ENCODE measurements at regions not wholly inside any gene's neighbourhood (a gene's known extent, or its start where the extent isn't known, plus 50 kb on each side); places are given as distances from the start of the nearest gene placed in this dataset.

DNA sequence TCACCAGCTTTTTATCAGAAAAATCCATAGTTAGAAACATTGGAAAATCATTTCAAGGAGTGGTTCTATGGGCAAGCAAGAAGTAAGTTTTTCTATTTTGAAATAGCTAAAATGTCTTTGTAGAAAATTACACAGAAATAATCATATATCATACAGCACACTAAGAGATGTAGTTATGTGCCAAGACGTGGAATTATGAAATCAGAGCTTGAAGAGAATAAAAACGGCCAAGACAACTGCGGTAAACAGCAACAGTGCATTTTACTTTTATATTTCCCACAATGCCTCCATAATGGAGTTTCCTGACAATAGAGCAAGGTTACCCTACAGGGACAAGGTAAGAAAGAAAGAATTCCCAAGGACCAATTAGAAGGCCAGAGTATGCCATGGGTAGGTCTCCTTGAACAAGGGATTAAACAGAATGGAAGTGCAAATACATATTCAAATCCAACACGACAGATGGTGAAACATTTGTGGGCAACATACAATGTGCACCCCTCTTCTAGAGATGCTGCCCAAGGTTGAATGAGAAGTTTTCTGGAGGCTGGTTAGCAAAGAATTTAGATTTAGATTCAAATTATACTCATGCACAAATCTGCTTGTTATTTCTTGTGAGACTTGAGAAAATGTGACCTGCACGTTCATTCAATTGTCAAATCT is 76.1 kb upstream of the BTG1 start:
- H2BK15ac ChIP-seq (ENCODE audit: low read depth, poor library complexity, severe bottlenecking), result no peak overlapping the region
- H4K91ac ChIP-seq (ENCODE audit: low read length), result no peak overlapping the region
- H4K8ac ChIP-seq (ENCODE audit: low read length), result no peak overlapping the region
- H2AFZ ChIP-seq (ENCODE audit: low read depth, low read length), result no peak overlapping the region
- WGBS, result 94% methylated on average over 3 of the region's 5 CpGs
- H2AK5ac ChIP-seq (ENCODE audit: low read length, severe bottlenecking), result no peak overlapping the region
- H3K4me1 ChIP-seq (ENCODE audit: control insufficient read depth, insufficient read depth, low read depth, low read length), result no peaks in the 10 kb centered on the region
- no peak overlapping the region for H3K18ac ChIP-seq (ENCODE audit: low read depth in 1 of 2, low read length in 2 of 2)
- H3K14ac ChIP-seq (ENCODE audit: low read length in 2 of 2), result no peak overlapping the region
- H2BK5ac ChIP-seq (ENCODE audit: low read depth, low read length, poor library complexity, severe bottlenecking), result no peak overlapping the region
- H3K27ac ChIP-seq (ENCODE audit: low read length, poor library complexity, severe bottlenecking), result no peak overlapping the region
- no peak overlapping the region for H3K4me2 ChIP-seq (ENCODE audit: low read length, poor library complexity, severe bottlenecking)
- H3K36me3 ChIP-seq (ENCODE audit: control insufficient read depth in 1 of 2, insufficient read depth in 2 of 2, low read depth in 1 of 2, low read length in 2 of 2), result no peaks in the 10 kb centered on the region
- H3K4me3 ChIP-seq (ENCODE audit: insufficient read depth in 1 of 2, low read depth in 1 of 2, low read length in 2 of 2), result no peak overlapping the region
- no peak overlapping the region for H2BK12ac ChIP-seq (ENCODE audit: low read length in 2 of 2)
- no peaks in the 10 kb centered on the region for H3K79me1 ChIP-seq (replicated peaks; ENCODE audit: low read length, poor library complexity, severe bottlenecking)
- H3K9me3 ChIP-seq (ENCODE audit: control insufficient read depth, low read length), result no peaks in the 10 kb centered on the region
- H3K23ac ChIP-seq (ENCODE audit: low read length in 2 of 2), result no peak overlapping the region
- no peak overlapping the region for H2BK120ac ChIP-seq (ENCODE audit: low read depth, low read length)
- no peak overlapping the region for H3K4ac ChIP-seq (ENCODE audit: low read depth in 1 of 2, low read length in 2 of 2)
- H3K27me3 ChIP-seq (ENCODE audit: control insufficient read depth in 1 of 2, insufficient read depth in 1 of 2, low read length in 2 of 2), result no peaks in the 10 kb centered on the region
- DNase-seq, result no peak
- no peak overlapping the region for H3K9ac ChIP-seq (ENCODE audit: low read length)

DNA sequence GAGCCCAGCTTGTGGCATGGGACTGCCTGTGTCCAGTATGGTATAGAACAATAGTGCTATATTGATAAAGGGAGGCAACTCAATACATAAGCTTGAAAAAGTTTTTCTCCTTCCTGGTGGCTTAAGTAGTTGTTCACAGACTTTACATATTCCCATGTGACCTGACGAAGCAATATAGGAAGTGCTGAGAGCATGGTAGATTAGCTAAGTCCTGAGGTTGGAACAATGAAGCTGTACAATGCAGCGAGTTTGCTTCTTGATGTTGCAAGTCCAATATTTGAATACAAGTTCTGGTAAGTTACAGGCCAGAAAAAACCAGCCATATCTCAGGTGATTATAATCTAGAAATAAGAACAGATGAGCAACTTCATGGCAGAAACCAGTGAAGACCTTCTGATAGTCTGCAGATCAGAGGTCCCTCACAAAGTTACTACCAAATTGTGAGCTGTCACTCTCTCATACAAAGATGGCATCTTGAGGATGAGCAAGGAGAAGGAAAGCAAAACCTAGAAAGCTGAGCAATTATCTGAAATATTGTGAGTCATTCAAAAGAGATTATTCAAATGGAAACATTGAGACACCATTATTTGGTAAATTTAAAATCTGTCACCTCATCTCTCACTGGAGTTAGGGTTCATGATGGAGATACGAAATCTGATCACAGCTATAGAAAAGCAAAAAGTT is 72.9 kb upstream of the BTG1 start:
- Histone ChIP-seq H2BK5ac (ENCODE audit: low read depth, low read length, poor library complexity, severe bottlenecking) (no peak overlapping the region), H4K91ac (ENCODE audit: low read length) (no peak overlapping the region), H3K18ac (ENCODE audit: low read depth in 1 of 2, low read length in 2 of 2) (no peak overlapping the region), H3K9ac (ENCODE audit: low read length) (no peak overlapping the region), H3K4me2 (ENCODE audit: low read length, poor library complexity, severe bottlenecking) (no peak overlapping the region), H3K27me3 (ENCODE audit: control insufficient read depth in 1 of 2, insufficient read depth in 1 of 2, low read length in 2 of 2) (no peaks in the 10 kb centered on the region), H3K9me3 (ENCODE audit: control insufficient read depth, low read length) (no peaks in the 10 kb centered on the region), H3K23ac (ENCODE audit: low read length in 2 of 2) (no peak overlapping the region), H3K4ac (ENCODE audit: low read depth in 1 of 2, low read length in 2 of 2) (no peak overlapping the region), H3K14ac (ENCODE audit: low read length in 2 of 2) (no peak overlapping the region), H3K79me1 (replicated peaks; ENCODE audit: low read length, poor library complexity, severe bottlenecking) (no peaks in the 10 kb centered on the region), H3K4me1 (ENCODE audit: control insufficient read depth, insufficient read depth, low read depth, low read length) (no peaks in the 10 kb centered on the region), H2BK15ac (ENCODE audit: low read depth, poor library complexity, severe bottlenecking) (no peak overlapping the region), H2BK120ac (ENCODE audit: low read depth, low read length) (no peak overlapping the region), H2AFZ (ENCODE audit: low read depth, low read length) (no peak overlapping the region), H2BK12ac (ENCODE audit: low read length in 2 of 2) (no peak overlapping the region), H3K4me3 (ENCODE audit: insufficient read depth in 1 of 2, low read depth in 1 of 2, low read length in 2 of 2) (no peak overlapping the region), H2AK5ac (ENCODE audit: low read length, severe bottlenecking) (no peak overlapping the region), H4K8ac (ENCODE audit: low read length) (no peak overlapping the region), H3K27ac (ENCODE audit: low read length, poor library complexity, severe bottlenecking) (no peak overlapping the region), H3K36me3 (ENCODE audit: control insufficient read depth in 1 of 2, insufficient read depth in 2 of 2, low read depth in 1 of 2, low read length in 2 of 2) (no peaks in the 10 kb centered on the region)
- DNase-seq, result no peak
- WGBS, result 100% methylated on average over 2 of the region's 3 CpGs

- Histone ChIP-seq H3K79me1 (replicated peaks; ENCODE audit: low read length, poor library complexity, severe bottlenecking) (no peaks in the 10 kb centered on the region), H4K8ac (ENCODE audit: low read length) (no peak overlapping the region), H3K18ac (ENCODE audit: low read depth in 1 of 2, low read length in 2 of 2) (no peak overlapping the region), H2BK12ac (ENCODE audit: low read length in 2 of 2) (no peak overlapping the region), H3K9me3 (ENCODE audit: control insufficient read depth, low read length) (no peaks in the 10 kb centered on the region), H3K4me3 (ENCODE audit: insufficient read depth in 1 of 2, low read depth in 1 of 2, low read length in 2 of 2) (no peak overlapping the region), H3K36me3 (ENCODE audit: control insufficient read depth in 1 of 2, insufficient read depth in 2 of 2, low read depth in 1 of 2, low read length in 2 of 2) (no peaks in the 10 kb centered on the region), H3K9ac (ENCODE audit: low read length) (no peak overlapping the region), H3K4me1 (ENCODE audit: control insufficient read depth, insufficient read depth, low read depth, low read length) (no peaks in the 10 kb centered on the region), H3K27ac (ENCODE audit: low read length, poor library complexity, severe bottlenecking) (no peak overlapping the region), H3K4me2 (ENCODE audit: low read length, poor library complexity, severe bottlenecking) (no peak overlapping the region), H2BK15ac (ENCODE audit: low read depth, poor library complexity, severe bottlenecking) (no peak overlapping the region), H3K27me3 (ENCODE audit: control insufficient read depth in 1 of 2, insufficient read depth in 1 of 2, low read length in 2 of 2) (no peaks in the 10 kb centered on the region), H2AK5ac (ENCODE audit: low read length, severe bottlenecking) (no peak overlapping the region), H3K4ac (ENCODE audit: low read depth in 1 of 2, low read length in 2 of 2) (no peak overlapping the region), H4K91ac (ENCODE audit: low read length) (no peak overlapping the region), H2BK5ac (ENCODE audit: low read depth, low read length, poor library complexity, severe bottlenecking) (no peak overlapping the region), H2BK120ac (ENCODE audit: low read depth, low read length) (no peak overlapping the region), H3K23ac (ENCODE audit: low read length in 2 of 2) (no peak overlapping the region), H3K14ac (ENCODE audit: low read length in 2 of 2) (no peak overlapping the region), H2AFZ (ENCODE audit: low read depth, low read length) (no peak overlapping the region)
- WGBS, result no CpG with 5 or more reads among the region's 1 CpG
- no peak for DNase-seq
Measured at GRCh38 chr12:92216092-92216491, 70.4 kb upstream of the BTG1 start.

GRCh38 chr12:92215358-92215757 is 69.7 kb upstream of the BTG1 start:
- no peak for DNase-seq
- Histone ChIP-seq H2BK12ac (ENCODE audit: low read length in 2 of 2) (no peak overlapping the region), H3K14ac (ENCODE audit: low read length in 2 of 2) (no peak overlapping the region), H3K9ac (ENCODE audit: low read length) (no peak overlapping the region), H3K23ac (ENCODE audit: low read length in 2 of 2) (no peak overlapping the region), H2BK15ac (ENCODE audit: low read depth, poor library complexity, severe bottlenecking) (no peak overlapping the region), H3K4me1 (ENCODE audit: control insufficient read depth, insufficient read depth, low read depth, low read length) (no peaks in the 10 kb centered on the region), H2AFZ (ENCODE audit: low read depth, low read length) (no peak overlapping the region), H4K91ac (ENCODE audit: low read length) (no peak overlapping the region), H3K18ac (ENCODE audit: low read depth in 1 of 2, low read length in 2 of 2) (no peak overlapping the region), H4K8ac (ENCODE audit: low read length) (no peak overlapping the region), H3K27ac (ENCODE audit: low read length, poor library complexity, severe bottlenecking) (no peak overlapping the region), H2BK5ac (ENCODE audit: low read depth, low read length, poor library complexity, severe bottlenecking) (no peak overlapping the region), H2BK120ac (ENCODE audit: low read depth, low read length) (no peak overlapping the region), H3K4ac (ENCODE audit: low read depth in 1 of 2, low read length in 2 of 2) (no peak overlapping the region), H3K79me1 (replicated peaks; ENCODE audit: low read length, poor library complexity, severe bottlenecking) (no peaks in the 10 kb centered on the region), H2AK5ac (ENCODE audit: low read length, severe bottlenecking) (no peak overlapping the region), H3K4me2 (ENCODE audit: low read length, poor library complexity, severe bottlenecking) (no peak overlapping the region), H3K27me3 (ENCODE audit: control insufficient read depth in 1 of 2, insufficient read depth in 1 of 2, low read length in 2 of 2) (no peaks in the 10 kb centered on the region), H3K9me3 (ENCODE audit: control insufficient read depth, low read length) (no peaks in the 10 kb centered on the region), H3K36me3 (ENCODE audit: control insufficient read depth in 1 of 2, insufficient read depth in 2 of 2, low read depth in 1 of 2, low read length in 2 of 2) (no peaks in the 10 kb centered on the region), H3K4me3 (ENCODE audit: insufficient read depth in 1 of 2, low read depth in 1 of 2, low read length in 2 of 2) (no peak overlapping the region)
- WGBS, result 100% methylated on average over 4 of the region's 5 CpGs

Measured in mesenchymal stem cell (in vitro differentiated cells and primary cell).